ENCODE measurements at regions not wholly inside any gene's neighbourhood (a gene's known extent, or its start where the extent isn't known, plus 50 kb on each side); places are given as distances from the start of the nearest gene placed in this dataset.

DNA sequence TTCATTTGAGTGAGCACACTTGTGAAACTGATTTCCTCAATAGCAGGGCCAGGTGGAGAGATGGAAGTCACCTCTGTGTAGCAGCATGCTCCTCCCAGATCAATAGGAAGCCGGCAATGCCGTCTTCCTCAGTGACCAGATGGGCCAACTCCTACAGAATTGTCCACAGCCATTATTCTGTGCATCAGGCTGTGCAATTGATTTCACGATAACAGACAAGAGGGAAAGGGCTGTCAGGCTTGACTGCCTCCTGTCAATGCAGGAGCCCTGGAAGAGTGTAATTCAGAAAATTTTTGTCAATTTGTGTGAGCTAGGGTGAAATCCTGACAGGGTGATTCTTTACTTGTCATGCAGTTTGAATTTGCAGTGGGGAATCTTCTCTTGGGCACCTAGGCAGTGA lies 838.4 kb upstream of the NUDT12 start:
- TF ChIP-seq, protein P1, sequence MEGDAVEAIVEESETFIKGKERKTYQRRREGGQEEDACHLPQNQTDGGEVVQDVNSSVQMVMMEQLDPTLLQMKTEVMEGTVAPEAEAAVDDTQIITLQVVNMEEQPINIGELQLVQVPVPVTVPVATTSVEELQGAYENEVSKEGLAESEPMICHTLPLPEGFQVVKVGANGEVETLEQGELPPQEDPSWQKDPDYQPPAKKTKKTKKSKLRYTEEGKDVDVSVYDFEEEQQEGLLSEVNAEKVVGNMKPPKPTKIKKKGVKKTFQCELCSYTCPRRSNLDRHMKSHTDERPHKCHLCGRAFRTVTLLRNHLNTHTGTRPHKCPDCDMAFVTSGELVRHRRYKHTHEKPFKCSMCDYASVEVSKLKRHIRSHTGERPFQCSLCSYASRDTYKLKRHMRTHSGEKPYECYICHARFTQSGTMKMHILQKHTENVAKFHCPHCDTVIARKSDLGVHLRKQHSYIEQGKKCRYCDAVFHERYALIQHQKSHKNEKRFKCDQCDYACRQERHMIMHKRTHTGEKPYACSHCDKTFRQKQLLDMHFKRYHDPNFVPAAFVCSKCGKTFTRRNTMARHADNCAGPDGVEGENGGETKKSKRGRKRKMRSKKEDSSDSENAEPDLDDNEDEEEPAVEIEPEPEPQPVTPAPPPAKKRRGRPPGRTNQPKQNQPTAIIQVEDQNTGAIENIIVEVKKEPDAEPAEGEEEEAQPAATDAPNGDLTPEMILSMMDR (IDR thresholded peaks at IDR 0.05; ENCODE audit: low read depth, low read length), result no peak
- DNase-seq (ENCODE audit: low read depth, low spot score), result no peak
- CTCF ChIA-PET, result interaction anchor here (1.0 kb wide), 1 partner anchor 12 kb away, joined by 3 read pairs; no protein-coding TSS in a partner anchor

DNA sequence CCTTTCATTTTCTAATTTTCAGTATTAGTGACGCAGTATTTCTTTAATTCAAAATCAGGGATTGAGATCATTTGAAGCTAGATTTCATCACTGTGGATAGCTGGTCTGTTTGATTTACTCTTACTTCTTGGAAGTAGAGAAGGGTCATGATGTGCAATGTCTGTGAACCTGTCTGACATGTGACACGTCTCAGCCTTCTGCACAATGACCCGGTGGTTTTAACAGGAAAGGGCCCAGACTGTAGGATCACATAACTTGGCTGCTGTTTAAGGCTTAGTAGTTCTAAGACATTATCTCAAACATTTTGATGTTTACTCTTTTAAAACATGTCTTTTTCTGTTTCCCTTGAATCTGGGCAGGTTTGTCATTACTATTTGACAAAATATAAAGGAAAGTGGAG lies 823.3 kb upstream of the NUDT12 start:
- POLR2A ChIA-PET, result no interaction called here
- CTCF ChIA-PET, result interaction anchor here (1.5 kb wide), 1 partner anchor 27 kb away, joined by 4 read pairs; no protein-coding TSS in a partner anchor
- Histone ChIP-seq H3K27me3 (ENCODE audit: control insufficient read depth, insufficient read depth, low read length) (no peaks in the 10 kb centered on the region), H3K9me3 (ENCODE audit: control insufficient read depth, insufficient read depth, low read length) (no peaks in the 10 kb centered on the region), H3K4me3 (ENCODE audit: low read depth, low read length) (no peak overlapping the region), H3K27ac (ENCODE audit: low read depth, low read length) (no peak overlapping the region)
- no peak for DNase-seq (ENCODE audit: low read depth, low spot score)
- TF ChIP-seq, protein P1 (IDR thresholded peaks at IDR 0.05; ENCODE audit: low read depth, low read length), result no peak

More for the DNA sequence above, 838.4 kb upstream of the NUDT12 start:
- H3K4me3 ChIP-seq (ENCODE audit: low read depth, low read length), result no peak overlapping the region
- H3K9me3 ChIP-seq (ENCODE audit: control insufficient read depth, insufficient read depth, low read length), result no peaks in the 10 kb centered on the region
- POLR2A ChIA-PET, result no interaction called here
- H3K27ac ChIP-seq (ENCODE audit: low read depth, low read length), result no peak overlapping the region
- no peaks in the 10 kb centered on the region for H3K27me3 ChIP-seq (ENCODE audit: control insufficient read depth, insufficient read depth, low read length)

DNA sequence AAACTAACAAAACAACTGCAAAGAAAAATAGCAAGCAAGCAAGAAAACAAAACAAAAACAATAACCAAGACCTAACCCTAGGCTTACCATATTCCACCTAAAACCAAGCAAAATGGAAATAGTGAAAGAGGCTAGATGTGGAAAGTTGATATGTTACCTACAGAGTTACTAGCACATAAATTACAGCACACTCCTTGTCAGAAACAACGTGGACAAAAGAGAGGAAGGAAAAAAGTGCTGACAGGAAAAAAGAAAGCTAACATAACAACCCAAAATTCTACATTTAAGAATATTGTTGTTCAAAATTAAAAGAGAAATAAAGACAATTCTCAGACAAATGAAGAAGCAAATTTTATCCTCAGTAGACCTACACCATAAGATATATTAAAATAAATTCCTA lies 812.8 kb upstream of the NUDT12 start:
- H3K27me3 ChIP-seq (ENCODE audit: control insufficient read depth, insufficient read depth, low read length), result no peaks in the 10 kb centered on the region
- TF ChIP-seq, protein P1 (IDR thresholded peaks at IDR 0.05; ENCODE audit: low read depth, low read length), result no peak
- CTCF ChIA-PET, result no interaction called here
- no peaks in the 10 kb centered on the region for H3K9me3 ChIP-seq (ENCODE audit: control insufficient read depth, insufficient read depth, low read length)
- POLR2A ChIA-PET, result no interaction called here
- no peak overlapping the region for H3K4me3 ChIP-seq (ENCODE audit: low read depth, low read length)
- no peak for DNase-seq (ENCODE audit: low read depth, low spot score)
- no peak overlapping the region for H3K27ac ChIP-seq (ENCODE audit: low read depth, low read length)

DNA sequence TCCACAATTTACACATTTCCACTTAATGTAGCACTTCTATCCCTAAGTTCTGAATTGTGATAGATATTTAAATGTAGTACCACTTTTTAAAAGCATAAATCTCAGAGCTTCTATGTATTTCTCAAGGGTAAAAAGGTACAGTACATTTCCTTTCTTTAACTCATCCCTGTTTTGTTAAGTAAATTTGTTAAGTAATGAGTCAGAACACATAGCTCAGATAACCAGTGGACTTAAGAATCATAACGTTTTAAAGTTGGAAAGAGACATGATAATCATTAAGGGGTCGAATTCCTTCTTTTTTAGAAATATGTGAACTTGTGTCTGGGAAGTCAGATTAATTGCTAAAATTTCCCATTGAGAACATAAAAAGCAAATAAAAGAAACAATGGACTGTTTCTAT lies 810.2 kb upstream of the NUDT12 start:
- TF ChIP-seq, protein P1 (IDR thresholded peaks at IDR 0.05; ENCODE audit: low read depth, low read length), result no peak
- H3K27me3 ChIP-seq (ENCODE audit: control insufficient read depth, insufficient read depth, low read length), result no peaks in the 10 kb centered on the region
- H3K9me3 ChIP-seq (ENCODE audit: control insufficient read depth, insufficient read depth, low read length), result no peaks in the 10 kb centered on the region
- DNase-seq (ENCODE audit: low read depth, low spot score), result no peak
- ChIA-PET POLR2A (no interaction called here), CTCF (no interaction called here)
- no peak overlapping the region for H3K4me3 ChIP-seq (ENCODE audit: low read depth, low read length)
- no peak overlapping the region for H3K27ac ChIP-seq (ENCODE audit: low read depth, low read length)

DNA sequence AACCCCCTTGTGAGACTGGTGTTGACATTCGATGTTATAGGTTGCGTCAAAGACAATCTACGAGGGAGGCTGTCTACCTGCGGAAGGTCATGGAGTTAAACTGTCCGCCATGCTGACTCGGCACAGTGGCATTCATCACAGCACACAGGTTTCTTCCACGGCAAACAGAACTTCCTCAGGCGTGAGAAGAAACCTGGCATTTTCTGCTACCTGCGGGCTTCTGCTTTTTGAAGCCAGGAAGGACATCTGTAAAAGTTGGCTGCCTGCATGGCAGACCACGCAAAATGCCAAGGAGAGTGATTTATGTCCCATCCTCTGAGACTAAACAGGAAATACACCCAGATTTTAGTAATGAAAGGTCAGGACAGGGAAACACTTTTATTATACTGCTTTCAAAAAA lies 809.8 kb upstream of the NUDT12 start:
- CTCF ChIA-PET, result no interaction called here

More for the DNA sequence above, 809.8 kb upstream of the NUDT12 start:
- Histone ChIP-seq H3K27me3 (ENCODE audit: control insufficient read depth, insufficient read depth, low read length) (no peaks in the 10 kb centered on the region), H3K27ac (ENCODE audit: low read depth, low read length) (no peak overlapping the region), H3K4me3 (ENCODE audit: low read depth, low read length) (no peak overlapping the region), H3K9me3 (ENCODE audit: control insufficient read depth, insufficient read depth, low read length) (no peaks in the 10 kb centered on the region)
- no peak for DNase-seq (ENCODE audit: low read depth, low spot score)
- POLR2A ChIA-PET, result no interaction called here
- TF ChIP-seq, protein P1 (IDR thresholded peaks at IDR 0.05; ENCODE audit: low read depth, low read length), result no peak
